Posterior cingulate gyrus (tissue), 11 donors: ENCODE measurements at regions not wholly inside any gene's neighbourhood (a gene's known extent, or its start where the extent isn't known, plus 50 kb on each side); places are given as distances from the start of the nearest gene placed in this dataset.
"Not testable (repeated sequence)": the region's sequence is repeated elsewhere in the genome, so short reads cannot be mapped to it uniquely, and the experiment has no call there.

Source experiments
- DNase-seq, 10 donors: peaks; one replicate each; pipeline versions ENCODE4 v3.0.0 to v3.0.0-alpha.2; 2020 to 2021; ENCODE audit warnings: mixed read lengths in 3 of 10
- intact Hi-C: fragments of 100-400 bp; cut with DNase I; formaldehyde crosslinking; loops from one replicate; pipeline ENCODE4 v1.15.1; 2023

GRCh38 chr2:205868053-205868452 lies 185.8 kb downstream of the NRP2 start:
- intact Hi-C loops = no loop called here

DNA sequence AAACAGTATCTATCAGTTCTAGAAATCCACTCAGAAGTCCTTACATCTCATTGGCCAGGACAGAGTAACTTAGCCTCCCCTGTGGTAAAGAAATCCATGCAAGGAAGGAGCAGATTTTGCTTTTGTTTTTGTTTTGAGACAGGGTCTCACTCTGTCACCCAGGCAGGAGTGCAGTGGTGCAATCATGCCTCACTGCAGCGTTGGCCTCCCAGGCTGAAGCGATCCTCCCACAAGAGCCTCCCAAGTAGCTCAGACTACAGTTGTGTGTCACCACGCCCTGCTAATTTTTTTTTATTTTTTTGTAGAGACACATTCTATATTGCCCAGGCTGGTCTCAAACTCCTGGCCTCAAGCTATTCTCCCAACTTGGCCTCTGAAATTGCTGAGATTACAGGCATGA lies 185.1 kb downstream of the NRP2 start:
- intact Hi-C loops = no loop called here
- no peak for DNase-seq

More at GRCh38 chr2:205868053-205868452, 185.8 kb downstream of the NRP2 start:
- DNase-seq = no peak

GRCh38 chr2:205865905-205866441 lies 183.7 kb downstream of the NRP2 start:
- intact Hi-C loops = no loop called here
- DNase-seq = peak in 3 of 10 donors; percentile 19 to 33 (median 30)

- no peak for DNase-seq
These were observed 182.8 kb downstream of the NRP2 start for GRCh38 chr2:205865056-205865455.

DNA sequence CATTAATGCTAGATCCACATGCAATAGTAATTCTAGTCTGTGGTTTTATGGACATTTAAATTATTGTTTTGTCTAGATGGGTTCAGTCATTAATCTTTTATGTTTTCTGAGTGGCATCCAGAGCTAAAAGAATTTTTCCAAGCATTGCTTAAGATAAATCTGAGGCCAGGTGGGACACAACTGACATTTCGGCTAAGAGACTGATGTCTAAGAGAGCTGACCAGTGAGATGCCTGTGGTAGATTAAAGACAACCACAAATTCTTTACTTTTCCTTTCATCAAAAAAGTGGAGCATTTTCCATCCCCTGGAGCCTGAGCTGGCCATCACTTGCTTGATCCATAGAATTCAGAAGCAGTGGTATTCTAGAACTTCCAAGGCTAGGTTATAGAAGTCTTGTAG lies 182.2 kb downstream of the NRP2 start:
- intact Hi-C loops = no loop called here
- no peak for DNase-seq

More at GRCh38 chr2:205865056-205865455, 182.8 kb downstream of the NRP2 start:
- intact Hi-C loops = no loop called here

DNA sequence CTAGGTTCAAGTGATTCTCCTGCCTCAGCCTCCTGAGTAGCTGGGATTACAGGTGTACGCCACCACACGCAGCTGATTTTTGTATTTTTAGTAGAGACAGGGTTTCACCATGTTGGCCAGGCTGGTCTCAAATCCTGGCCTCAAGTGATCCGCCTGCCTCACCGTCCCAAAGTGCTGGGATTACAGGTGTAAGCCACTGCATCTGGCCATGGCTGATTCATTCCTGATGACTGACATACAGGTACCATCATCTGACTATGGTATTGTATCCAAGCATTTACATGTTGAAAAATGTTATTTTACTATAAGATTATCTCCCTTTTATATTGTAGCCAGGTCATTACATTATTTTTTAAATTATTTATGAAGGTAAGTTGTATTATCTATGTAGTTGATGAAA lies 180.5 kb downstream of the NRP2 start:
- DNase-seq, intact Hi-C loops: not testable (repeated sequence)

GRCh38 chr2:205860885-205861284 lies 178.6 kb downstream of the NRP2 start:
- intact Hi-C loops = no loop called here
- DNase-seq = no peak

DNA sequence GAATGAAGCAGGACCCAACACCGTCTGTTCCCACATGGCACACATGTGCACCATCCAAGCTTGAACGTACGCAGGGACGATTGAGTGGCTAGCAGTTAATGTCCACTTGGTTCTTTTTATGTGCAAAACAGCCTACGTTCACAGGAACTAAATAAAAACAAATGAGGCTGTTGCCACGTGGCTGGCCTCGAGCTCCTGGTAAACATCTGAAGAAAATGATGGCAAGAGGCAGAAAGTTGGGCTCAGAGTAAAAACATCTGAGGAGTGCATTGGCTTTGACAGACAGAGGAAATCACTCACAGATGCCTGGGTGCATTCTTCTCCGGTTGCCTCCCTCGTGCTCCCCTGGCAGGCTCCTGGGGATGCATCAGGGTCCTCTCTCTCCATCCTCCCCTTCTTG lies 177.9 kb downstream of the NRP2 start:
- no peak for DNase-seq
- intact Hi-C loops = no loop called here

DNA sequence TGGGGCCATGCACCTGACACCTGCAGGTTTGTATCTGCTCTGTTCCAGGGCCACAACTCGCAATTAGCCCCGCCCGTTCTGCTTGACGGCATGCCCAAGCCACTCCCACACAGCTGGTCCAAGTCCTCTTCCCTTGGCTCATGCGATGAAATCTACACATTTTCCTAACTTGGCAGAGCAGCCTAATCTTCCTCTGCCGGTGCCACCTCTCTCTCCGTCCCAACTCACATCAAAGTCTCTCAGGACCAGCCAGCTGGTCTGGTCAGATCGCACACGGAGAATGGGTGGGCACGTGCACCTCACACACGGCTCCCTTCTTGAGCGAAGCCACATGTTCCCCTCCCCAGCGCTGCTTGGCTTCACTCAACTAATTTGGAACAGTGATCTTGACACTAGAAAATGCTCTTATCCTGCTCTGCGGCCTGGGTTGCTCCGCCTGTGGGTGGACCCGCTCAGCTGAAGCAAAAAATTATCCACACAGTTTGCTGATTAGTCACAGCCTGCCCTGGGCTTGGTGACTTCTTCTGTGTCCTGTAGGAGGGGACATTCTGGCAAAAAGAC lies 176.7 kb downstream of the NRP2 start:
- intact Hi-C loops = no loop called here
- peak in 1 of 10 donors; percentile 74 for DNase-seq

GRCh38 chr2:205858275-205858674 lies 176.0 kb downstream of the NRP2 start:
- no peak for DNase-seq
- intact Hi-C loops = no loop called here

GRCh38 chr2:205857520-205858237 lies 175.4 kb downstream of the NRP2 start:
- intact Hi-C loops = no loop called here
- DNase-seq = peak in 1 of 10 donors; percentile 11

GRCh38 chr2:205852457-205852856 lies 170.2 kb downstream of the NRP2 start:
- no peak for DNase-seq
- intact Hi-C loops = no loop called here

GRCh38 chr2:205850611-205851010 lies 168.3 kb downstream of the NRP2 start:
- no peak for DNase-seq
- intact Hi-C loops = no loop called here

GRCh38 chr2:205850132-205850531 lies 167.8 kb downstream of the NRP2 start:
- no peak for DNase-seq
- intact Hi-C loops = no loop called here

DNA sequence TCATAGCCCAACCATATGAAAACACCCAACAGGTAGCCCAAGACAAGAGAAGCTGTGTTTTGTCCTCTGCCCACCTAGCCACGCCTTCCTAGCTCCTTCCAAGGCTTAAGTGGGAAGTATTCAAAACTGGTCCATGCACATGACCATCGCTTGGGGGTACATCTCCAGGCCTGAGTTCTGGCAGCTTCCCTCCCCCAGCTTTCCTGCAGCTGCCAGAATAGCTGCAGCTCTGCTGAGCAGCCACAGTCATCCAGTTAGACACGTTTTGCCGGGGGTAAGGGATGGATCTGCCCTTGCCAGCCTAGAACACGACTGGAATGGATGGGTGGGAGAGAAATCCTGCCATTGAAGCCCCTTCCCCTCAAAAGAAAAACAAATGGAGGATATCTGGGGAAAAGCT lies 166.8 kb downstream of the NRP2 start:
- no peak for DNase-seq
- intact Hi-C loops = no loop called here

DNA sequence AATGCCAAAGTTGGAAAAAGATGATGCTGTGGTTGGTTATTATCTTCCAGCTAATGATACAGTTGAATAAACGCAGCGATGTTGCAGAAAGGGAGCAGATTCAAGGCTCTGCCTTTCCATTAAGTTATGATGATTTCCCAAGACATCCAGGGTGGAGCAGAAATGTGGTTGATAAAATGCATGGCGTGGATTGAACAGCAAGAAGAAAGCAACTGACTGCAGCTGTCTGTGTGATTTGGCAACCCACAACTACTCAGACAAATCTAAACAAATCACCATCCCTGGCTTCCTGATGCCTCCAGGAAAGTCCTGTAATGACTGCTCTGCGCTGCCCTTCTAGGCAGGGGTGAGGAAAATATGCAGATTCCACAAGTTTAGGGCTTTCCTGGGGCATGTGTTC lies 166.3 kb downstream of the NRP2 start:
- no peak for DNase-seq
- intact Hi-C loops = no loop called here
